PFSK-1 (cell line): ENCODE measurements at regions not wholly inside any gene's neighbourhood (a gene's known extent, or its start where the extent isn't known, plus 50 kb on each side); places are given as distances from the start of the nearest gene placed in this dataset.

ENCODE experiments used
- POLR2AphosphoS5 ChIP-seq: IDR thresholded peaks from 2 replicates; pipeline ENCODE4 v1.6.1; 2012; ENCODE audit warnings: low read depth, mild to moderate bottlenecking, control low read depth, low read length, moderate library complexity
- TAF1 ChIP-seq: IDR thresholded peaks from 2 replicates; pipeline ENCODE4 v1.6.1; 2012; ENCODE audit warnings: low read length, control low read depth, borderline replicate concordance; ENCODE audit not compliant: insufficient read depth

GRCh38 chr9:7242126-7242525 is 484.4 kb downstream of the KDM4C start:
- TF ChIP-seq TAF1 (no peak), POLR2AphosphoS5 (no peak)
